Endothelial cell of umbilical vein (primary cell): ENCODE measurements at regions not wholly inside any gene's neighbourhood (a gene's known extent, or its start where the extent isn't known, plus 50 kb on each side); places are given as distances from the start of the nearest gene placed in this dataset.

Experiments
- BruUV-seq: library from RNA; stranded (reverse); fragments of 400-500 nt; replicated peaks from 2 replicates; lab custom pipeline; 2021; lab: Mats Ljungman, UMichigan
- CTCF ChIA-PET: fragments of 300-600, 350-600 bp; sonication (Branson Sonifier 250); formaldehyde crosslinking; loops from one replicate; lab custom pipeline; 2021; ENCODE audit warnings: antibody characterized with exemption, inconsistent platforms; lab: Charles Lee
- POLR2A ChIA-PET: fragments of 300-600, 350-600 bp; sonication (Branson Sonifier 250); formaldehyde crosslinking; loops from one replicate; lab custom pipeline; 2021; ENCODE audit warnings: antibody characterized with exemption, inconsistent platforms; lab: Charles Lee
- DNase-seq: peaks from one replicate; pipeline ENCODE4 v3.0.0-alpha.2; 2011; ENCODE audit warnings: low read depth, low spot score
- FAIRE-seq: peaks from 2 replicates; lab custom pipeline; 2011; peaks lifted over from hg19 to GRCh38; lab: Jason Lieb, UNC
- H2AFZ ChIP-seq: 2 replicates; pipeline ENCODE4 v1.6.0; 2012; ENCODE audit warnings: low read depth, low read length, control low read depth, inconsistent platforms
- H3K27ac ChIP-seq: 2 replicates; pipeline ENCODE4 v1.5.1; 2011; ENCODE audit warnings: low read depth, mild to moderate bottlenecking, control low read depth, low read length, moderate library complexity; ENCODE audit not compliant: insufficient read depth
- H3K27me3 ChIP-seq, 2 experiments: 2 replicates each; pipeline versions ENCODE4 v1.6.0 to v1.6.1; 2011; ENCODE audit warnings: low read length in 2 of 2, mixed read lengths in 1 of 2; ENCODE audit not compliant: control insufficient read depth in 2 of 2, insufficient read depth in 2 of 2
- H3K36me3 ChIP-seq, 2 experiments: 2 replicates in 1 of 2; 3 replicates in 1 of 2; pipeline ENCODE4 v1.5.1; 2011; ENCODE audit warnings: low read length in 2 of 2, mild to moderate bottlenecking in 1 of 2, moderate library complexity in 1 of 2; ENCODE audit not compliant: control insufficient read depth in 2 of 2, insufficient read depth in 2 of 2; ENCODE audit errors: extremely low read depth in 1 of 2
- H3K4me1 ChIP-seq: 3 replicates; pipeline ENCODE4 v1.5.1; 2011; ENCODE audit warnings: mild to moderate bottlenecking, low read length; ENCODE audit not compliant: control insufficient read depth, insufficient read depth; ENCODE audit errors: extremely low read depth
- H3K4me2 ChIP-seq: 2 replicates; pipeline ENCODE4 v1.6.1; 2011; ENCODE audit warnings: low read length, control low read depth, mixed read lengths; ENCODE audit not compliant: insufficient read depth
- H3K4me3 ChIP-seq, 3 experiments: fragments of 200-600 bp in 1 of 3; sonication (generic), shearing (Covaris generic) in 1 of 3; replicated peaks in 1 of 3; 2 replicates each; pipeline ENCODE4 v1.5.1; 2011 to 2016; ENCODE audit warnings: control low read depth in 3 of 3, low read length in 3 of 3, mild to moderate bottlenecking in 2 of 3, inconsistent platforms in 1 of 3, low read depth in 1 of 3, moderate library complexity in 1 of 3; ENCODE audit not compliant: insufficient read depth in 1 of 3
- H3K79me2 ChIP-seq: 2 replicates; pipeline ENCODE4 v1.6.0; 2012; ENCODE audit warnings: low read length, inconsistent platforms; ENCODE audit not compliant: control insufficient read depth, insufficient read depth
- H3K9ac ChIP-seq: replicated peaks from 2 replicates; pipeline ENCODE3; 2011; ENCODE audit warnings: low read length, control low read depth; ENCODE audit not compliant: insufficient read depth; ENCODE audit errors: extremely low read depth
- H3K9me1 ChIP-seq: replicated peaks from 3 replicates; pipeline ENCODE4 v1.6.0; 2011; ENCODE audit warnings: mild to moderate bottlenecking, low read length; ENCODE audit not compliant: control insufficient read depth, insufficient read depth; ENCODE audit errors: extremely low read depth
- H3K9me3 ChIP-seq: replicated peaks from 2 replicates; pipeline ENCODE4 v1.5.1; 2012; ENCODE audit warnings: low read length, inconsistent platforms; ENCODE audit not compliant: control insufficient read depth, insufficient read depth
- H4K20me1 ChIP-seq: replicated peaks from 2 replicates; pipeline ENCODE3; 2011; ENCODE audit warnings: mild to moderate bottlenecking, low read length; ENCODE audit not compliant: control insufficient read depth, insufficient read depth; ENCODE audit errors: extremely low read depth
- EZH2 ChIP-seq: IDR thresholded peaks from 2 replicates; pipeline ENCODE4 v1.6.1; 2012; ENCODE audit warnings: borderline replicate concordance, low read depth, mild to moderate bottlenecking, moderate library complexity, low read length, inconsistent platforms; ENCODE audit not compliant: severe bottlenecking
- FOS ChIP-seq: IDR thresholded peaks from 2 replicates; pipeline ENCODE4 v1.6.1; 2011; ENCODE audit warnings: mild to moderate bottlenecking, low read length, moderate library complexity, borderline replicate concordance; ENCODE audit not compliant: insufficient read depth
- GATA2 ChIP-seq: IDR thresholded peaks from 2 replicates; pipeline ENCODE4 v1.7.0; 2011; ENCODE audit warnings: low read depth, mild to moderate bottlenecking, moderate library complexity, mixed read lengths, low read length; ENCODE audit not compliant: insufficient read length, insufficient read depth
- JUN ChIP-seq: IDR thresholded peaks from 2 replicates; pipeline ENCODE4 v1.6.1; 2011; ENCODE audit warnings: borderline replicate concordance, low read depth; ENCODE audit not compliant: insufficient read length, insufficient read depth
- MYC ChIP-seq: IDR thresholded peaks from one replicate; pipeline ENCODE4 v1.6.1; 2011; ENCODE audit warnings: mild to moderate bottlenecking, low read depth, low read length
- POLR2A ChIP-seq: IDR thresholded peaks from 2 replicates; pipeline ENCODE4 v1.6.1; 2012; ENCODE audit warnings: low read depth, mild to moderate bottlenecking, control low read depth, low read length
- POLR2AphosphoS5 ChIP-seq: IDR thresholded peaks from 2 replicates; pipeline ENCODE4 v1.6.1; 2012; ENCODE audit warnings: low read depth, mild to moderate bottlenecking, control low read depth, low read length, moderate library complexity; ENCODE audit not compliant: insufficient read depth
- dilution Hi-C: fragments of 300-500 bp; cut with MboI; formaldehyde crosslinking; loops from one replicate; pipeline ENCODE4 v1.15.0; 2019; ENCODE audit warnings: low sequenced_read_pairs; ENCODE audit not compliant: extremely low pct_ligation_motif_present
- intact Hi-C: fragments of 100-400 bp; cut with micrococcal nuclease; formaldehyde crosslinking; loops from one replicate; pipeline ENCODE4 v1.10.0; 2022
- TF ChIP-seq, protein P1 (sequence below): IDR thresholded peaks from 2 replicates; pipeline ENCODE4 v1.6.1; 2011; ENCODE audit not compliant: insufficient read depth, insufficient read length
- TF ChIP-seq, protein P2 (sequence below), 2 donors: IDR thresholded peaks; 1 replicate in 1 of 2; 2 replicates in 1 of 2; pipeline ENCODE4 v1.5.1; 2011; ENCODE audit warnings: low read length in 2 of 2, mild to moderate bottlenecking in 2 of 2, moderate library complexity in 2 of 2, control low read depth in 1 of 2, inconsistent platforms in 1 of 2, low read depth in 1 of 2; ENCODE audit not compliant: insufficient read depth in 1 of 2; ENCODE audit errors: extremely low read depth in 1 of 2

DNA sequence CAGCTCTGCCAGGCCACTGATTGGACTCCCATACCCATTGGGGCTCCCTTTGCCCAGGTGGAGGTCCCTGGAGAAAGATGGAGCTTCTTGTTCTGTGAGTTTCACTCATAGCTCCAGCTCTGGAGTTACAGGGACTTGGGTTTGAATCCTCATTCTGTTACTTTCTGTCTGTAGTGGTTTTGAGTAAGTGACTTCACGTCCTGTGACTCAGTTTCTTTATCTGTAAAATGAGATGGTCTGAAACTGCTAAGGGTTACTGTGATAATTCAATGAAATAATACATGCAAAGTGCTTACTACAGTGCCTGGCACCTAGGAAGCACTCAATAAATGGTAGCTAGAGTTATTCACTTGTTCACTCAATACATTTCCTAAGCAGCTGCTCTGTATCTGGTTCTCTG is 88.5 kb upstream of the SLC2A1 start:
- Histone ChIP-seq H3K4me2 (no peak overlapping the region), H3K79me2 (no peaks in the 10 kb centered on the region), H3K9me1 (no peaks in the 10 kb centered on the region), H3K27ac (no peak overlapping the region), H3K9ac (no peak overlapping the region), H4K20me1 (no peaks in the 10 kb centered on the region), H3K4me3 (no peak overlapping the region), H3K36me3 (no peaks in the 10 kb centered on the region), H3K4me1 (no peaks in the 10 kb centered on the region), H2AFZ (no peak overlapping the region), H3K27me3 (peaks cover 0 to 15% of the 10 kb centered on the region in 2 experiments), H3K9me3 (no peaks in the 10 kb centered on the region)
- BruUV-seq, result no TSS peak
- ChIA-PET CTCF (interaction anchor here (1.4 to 2.4 kb wide), 2 partner anchors 26 to 134 kb away, joined by 4 to 7 read pairs; no protein-coding TSS in a partner anchor), POLR2A (no interaction called here)
- no peak for DNase-seq
- TF ChIP-seq, protein P1, sequence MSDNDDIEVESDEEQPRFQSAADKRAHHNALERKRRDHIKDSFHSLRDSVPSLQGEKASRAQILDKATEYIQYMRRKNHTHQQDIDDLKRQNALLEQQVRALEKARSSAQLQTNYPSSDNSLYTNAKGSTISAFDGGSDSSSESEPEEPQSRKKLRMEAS, result no peak
- TF ChIP-seq JUN (no peak), MYC (no peak), POLR2A (no peak), GATA2 (no peak), EZH2 (no peak), FOS (no peak), POLR2AphosphoS5 (no peak)
- TF ChIP-seq, protein P2, sequence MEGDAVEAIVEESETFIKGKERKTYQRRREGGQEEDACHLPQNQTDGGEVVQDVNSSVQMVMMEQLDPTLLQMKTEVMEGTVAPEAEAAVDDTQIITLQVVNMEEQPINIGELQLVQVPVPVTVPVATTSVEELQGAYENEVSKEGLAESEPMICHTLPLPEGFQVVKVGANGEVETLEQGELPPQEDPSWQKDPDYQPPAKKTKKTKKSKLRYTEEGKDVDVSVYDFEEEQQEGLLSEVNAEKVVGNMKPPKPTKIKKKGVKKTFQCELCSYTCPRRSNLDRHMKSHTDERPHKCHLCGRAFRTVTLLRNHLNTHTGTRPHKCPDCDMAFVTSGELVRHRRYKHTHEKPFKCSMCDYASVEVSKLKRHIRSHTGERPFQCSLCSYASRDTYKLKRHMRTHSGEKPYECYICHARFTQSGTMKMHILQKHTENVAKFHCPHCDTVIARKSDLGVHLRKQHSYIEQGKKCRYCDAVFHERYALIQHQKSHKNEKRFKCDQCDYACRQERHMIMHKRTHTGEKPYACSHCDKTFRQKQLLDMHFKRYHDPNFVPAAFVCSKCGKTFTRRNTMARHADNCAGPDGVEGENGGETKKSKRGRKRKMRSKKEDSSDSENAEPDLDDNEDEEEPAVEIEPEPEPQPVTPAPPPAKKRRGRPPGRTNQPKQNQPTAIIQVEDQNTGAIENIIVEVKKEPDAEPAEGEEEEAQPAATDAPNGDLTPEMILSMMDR (IDR thresholded peaks at IDR 0.05; ENCODE audit: extremely low read depth in 1 of 2, insufficient read depth in 1 of 2, low read depth in 1 of 2, low read length in 2 of 2), result no peak
- dilution Hi-C loops, result no loop called here
- FAIRE-seq, result no peak
- intact Hi-C loops, result no loop called here
